Liver (tissue), 8 donors: ENCODE measurements at regions not wholly inside any gene's neighbourhood (a gene's known extent, or its start where the extent isn't known, plus 50 kb on each side); places are given as distances from the start of the nearest gene placed in this dataset.

ENCODE experiments used
- DNase-seq: peaks from one replicate; pipeline ENCODE4 v3.0.0-alpha.2; 2017; ENCODE audit warnings: low spot score
- H3K27ac ChIP-seq, 2 donors: one replicate each; pipeline ENCODE4 v1.7.0; 2013; ENCODE audit warnings: inconsistent platforms in 2 of 2, low read length in 2 of 2, control low read depth in 1 of 2, low read depth in 1 of 2, mild to moderate bottlenecking in 1 of 2
- H3K27me3 ChIP-seq, 4 donors: one replicate each; pipeline versions ENCODE4 v1.6.1 to v1.7.0; 2013; ENCODE audit warnings: low read length in 3 of 4, inconsistent platforms in 1 of 4, mild to moderate bottlenecking in 1 of 4, moderate library complexity in 1 of 4; ENCODE audit not compliant: control insufficient read depth in 4 of 4, insufficient read depth in 4 of 4
- H3K36me3 ChIP-seq, 4 donors: one replicate each; pipeline versions ENCODE4 v1.6.1 to v1.7.0; 2013; ENCODE audit warnings: low read length in 3 of 4, mild to moderate bottlenecking in 3 of 4, low read depth in 1 of 4, moderate library complexity in 1 of 4; ENCODE audit not compliant: control insufficient read depth in 4 of 4, insufficient read depth in 3 of 4
- H3K4me1 ChIP-seq, 4 donors: one replicate each; pipeline versions ENCODE4 v1.6.1 to v1.7.0; 2013; ENCODE audit warnings: low read length in 3 of 4, mild to moderate bottlenecking in 3 of 4, moderate library complexity in 1 of 4; ENCODE audit not compliant: control insufficient read depth in 4 of 4, insufficient read depth in 4 of 4
- H3K4me3 ChIP-seq, 3 donors: one replicate each; pipeline versions ENCODE4 v1.6.1 to v1.7.0; 2013; ENCODE audit warnings: low read length in 3 of 3, control low read depth in 1 of 3, low read depth in 1 of 3, mild to moderate bottlenecking in 1 of 3
- H3K9ac ChIP-seq, 2 donors: one replicate each; pipeline ENCODE4 v1.7.0; 2013; ENCODE audit warnings: low read length in 2 of 2, mild to moderate bottlenecking in 2 of 2, moderate library complexity in 2 of 2, control low read depth in 1 of 2, low read depth in 1 of 2
- H3K9me3 ChIP-seq, 4 donors: one replicate each; pipeline versions ENCODE4 v1.6.1 to v1.7.0; 2013; ENCODE audit warnings: low read length in 3 of 4; ENCODE audit not compliant: control insufficient read depth in 4 of 4
- EGR1 ChIP-seq, 2 donors: IDR thresholded peaks; 2 replicates each; pipeline ENCODE4 v1.6.1; 2016 to 2018; ENCODE audit warnings: antibody characterized with exemption in 2 of 2, low read depth in 2 of 2
- FOXA1 ChIP-seq: IDR thresholded peaks from 2 replicates; pipeline ENCODE4 v1.6.1; 2016; ENCODE audit warnings: antibody characterized with exemption
- FOXA2 ChIP-seq: IDR thresholded peaks from 2 replicates; pipeline ENCODE4 v1.6.1; 2016; ENCODE audit warnings: antibody characterized with exemption
- GABPA ChIP-seq, 2 donors: IDR thresholded peaks in 1 of 2; conservative IDR thresholded peaks in 1 of 2; 2 replicates each; pipeline ENCODE4 v1.6.1; 2016; ENCODE audit warnings: antibody characterized with exemption in 2 of 2, mild to moderate bottlenecking in 1 of 2, moderate library complexity in 1 of 2
- HNF4A ChIP-seq, 2 donors: conservative IDR thresholded peaks; 2 replicates each; pipeline ENCODE4 v1.6.1; 2016; ENCODE audit warnings: antibody characterized with exemption in 2 of 2, mild to moderate bottlenecking in 2 of 2
- HNF4G ChIP-seq: IDR thresholded peaks from 2 replicates; pipeline ENCODE4 v1.6.1; 2016; ENCODE audit warnings: antibody characterized with exemption
- JUND ChIP-seq, 2 donors: IDR thresholded peaks; 2 replicates each; pipeline ENCODE4 v1.6.1; 2016; ENCODE audit warnings: antibody characterized with exemption in 2 of 2
- NR2F2 ChIP-seq: IDR thresholded peaks from 2 replicates; pipeline ENCODE4 v1.6.1; 2016; ENCODE audit warnings: antibody characterized with exemption
- RAD21 ChIP-seq, 2 donors: IDR thresholded peaks; 2 replicates each; pipeline ENCODE4 v1.6.1; 2016; ENCODE audit warnings: antibody characterized with exemption in 2 of 2, mild to moderate bottlenecking in 2 of 2
- RXRA ChIP-seq, 2 donors: IDR thresholded peaks; 2 replicates each; pipeline ENCODE4 v1.6.1; 2017 to 2018; ENCODE audit warnings: antibody characterized with exemption in 2 of 2, mild to moderate bottlenecking in 1 of 2
- SP1 ChIP-seq: IDR thresholded peaks from 2 replicates; pipeline ENCODE4 v1.6.1; 2018; ENCODE audit warnings: antibody characterized with exemption, mild to moderate bottlenecking
- TAF1 ChIP-seq: conservative IDR thresholded peaks from 2 replicates; pipeline ENCODE4 v1.6.1; 2016; ENCODE audit warnings: antibody characterized with exemption, mild to moderate bottlenecking
- YY1 ChIP-seq: IDR thresholded peaks from 2 replicates; pipeline ENCODE4 v1.6.1; 2016; ENCODE audit warnings: antibody characterized with exemption, mild to moderate bottlenecking
- WGBS: extraction: QIAGEN DNeasy Blood & Tissue Kit; methylation state at CpG from one replicate; pipeline ENCODE4 v1.1.7; 2013; 5-methylcytosine and 5-hydroxymethylcytosine counted together
- TF ChIP-seq, protein P1 (sequence below): IDR thresholded peaks from 2 replicates; pipeline ENCODE4 v1.6.1; 2016; ENCODE audit warnings: antibody characterized with exemption, mild to moderate bottlenecking
- TF ChIP-seq, protein P2 (sequence below): IDR thresholded peaks from 2 replicates; pipeline ENCODE4 v1.6.1; 2016; ENCODE audit warnings: antibody characterized with exemption
- TF ChIP-seq, protein P3 (sequence below): fragments of 150-350 bp; IDR thresholded peaks from 2 replicates; pipeline ENCODE4 v1.5.1; 2017; ENCODE audit warnings: improper control_type of control experiment, low read depth, low read length; ENCODE audit not compliant: missing input control
- TF ChIP-seq, protein P4 (sequence below): IDR thresholded peaks from 2 replicates; pipeline ENCODE4 v1.6.1; 2016; ENCODE audit warnings: antibody characterized with exemption
- TF ChIP-seq, protein P5 (sequence below): IDR thresholded peaks from 2 replicates; pipeline ENCODE4 v1.6.1; 2016; ENCODE audit warnings: antibody characterized with exemption
- donor health status: healthy.
- donor health status: healthy.
- donor health status: healthy.
- donor health status: healthy.
- donor health status: healthy.

DNA sequence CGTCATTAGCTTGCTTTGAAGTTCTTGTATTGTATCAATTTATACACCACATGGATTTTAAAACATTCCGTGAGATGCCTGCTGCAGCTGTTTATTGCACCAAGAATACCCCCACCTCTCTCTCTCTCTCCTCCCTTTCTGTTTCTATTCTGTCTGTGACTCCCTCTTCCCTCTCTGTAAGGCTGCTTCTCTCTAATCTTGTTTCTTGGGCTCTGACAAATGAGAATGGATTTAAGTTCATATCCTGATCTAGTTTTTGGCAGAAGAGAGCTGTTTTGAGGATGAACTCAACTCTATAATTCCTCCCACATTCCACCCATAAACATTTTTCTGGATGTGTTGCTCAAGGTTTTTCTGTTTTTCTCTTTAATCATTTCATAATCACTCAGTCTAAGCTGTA lies 144.3 kb upstream of the FRY start (continued):
- TF ChIP-seq, protein P1, sequence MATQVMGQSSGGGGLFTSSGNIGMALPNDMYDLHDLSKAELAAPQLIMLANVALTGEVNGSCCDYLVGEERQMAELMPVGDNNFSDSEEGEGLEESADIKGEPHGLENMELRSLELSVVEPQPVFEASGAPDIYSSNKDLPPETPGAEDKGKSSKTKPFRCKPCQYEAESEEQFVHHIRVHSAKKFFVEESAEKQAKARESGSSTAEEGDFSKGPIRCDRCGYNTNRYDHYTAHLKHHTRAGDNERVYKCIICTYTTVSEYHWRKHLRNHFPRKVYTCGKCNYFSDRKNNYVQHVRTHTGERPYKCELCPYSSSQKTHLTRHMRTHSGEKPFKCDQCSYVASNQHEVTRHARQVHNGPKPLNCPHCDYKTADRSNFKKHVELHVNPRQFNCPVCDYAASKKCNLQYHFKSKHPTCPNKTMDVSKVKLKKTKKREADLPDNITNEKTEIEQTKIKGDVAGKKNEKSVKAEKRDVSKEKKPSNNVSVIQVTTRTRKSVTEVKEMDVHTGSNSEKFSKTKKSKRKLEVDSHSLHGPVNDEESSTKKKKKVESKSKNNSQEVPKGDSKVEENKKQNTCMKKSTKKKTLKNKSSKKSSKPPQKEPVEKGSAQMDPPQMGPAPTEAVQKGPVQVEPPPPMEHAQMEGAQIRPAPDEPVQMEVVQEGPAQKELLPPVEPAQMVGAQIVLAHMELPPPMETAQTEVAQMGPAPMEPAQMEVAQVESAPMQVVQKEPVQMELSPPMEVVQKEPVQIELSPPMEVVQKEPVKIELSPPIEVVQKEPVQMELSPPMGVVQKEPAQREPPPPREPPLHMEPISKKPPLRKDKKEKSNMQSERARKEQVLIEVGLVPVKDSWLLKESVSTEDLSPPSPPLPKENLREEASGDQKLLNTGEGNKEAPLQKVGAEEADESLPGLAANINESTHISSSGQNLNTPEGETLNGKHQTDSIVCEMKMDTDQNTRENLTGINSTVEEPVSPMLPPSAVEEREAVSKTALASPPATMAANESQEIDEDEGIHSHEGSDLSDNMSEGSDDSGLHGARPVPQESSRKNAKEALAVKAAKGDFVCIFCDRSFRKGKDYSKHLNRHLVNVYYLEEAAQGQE, result no peak

DNA sequence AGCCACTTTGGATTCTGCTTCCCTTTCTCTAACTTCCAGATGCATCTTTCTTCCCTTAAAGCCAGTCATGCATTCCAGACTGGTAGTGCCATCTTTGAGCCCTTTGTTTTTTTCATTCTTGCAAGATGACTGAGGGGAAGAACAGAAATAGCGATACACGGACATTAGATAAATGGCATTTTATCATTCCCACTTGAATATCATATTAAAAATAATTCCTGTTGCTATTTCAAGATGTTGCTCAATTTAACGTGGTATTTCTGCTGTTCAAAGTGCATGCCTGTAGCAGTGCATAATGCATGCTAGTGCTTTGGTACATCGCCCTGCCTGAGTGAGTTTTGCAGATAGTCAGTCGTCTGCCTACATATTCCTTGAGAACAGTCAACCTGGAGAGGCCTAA lies 140.6 kb upstream of the FRY start:
- Histone ChIP-seq H3K27ac (no peak overlapping the region), H3K36me3 (no peaks in the 10 kb centered on the region), H3K4me3 (no peak overlapping the region), H3K9ac (no peak overlapping the region), H3K27me3 (no peaks in the 10 kb centered on the region), H3K4me1 (no peaks in the 10 kb centered on the region), H3K9me3 (no peaks in the 10 kb centered on the region)
- TF ChIP-seq, protein P2, sequence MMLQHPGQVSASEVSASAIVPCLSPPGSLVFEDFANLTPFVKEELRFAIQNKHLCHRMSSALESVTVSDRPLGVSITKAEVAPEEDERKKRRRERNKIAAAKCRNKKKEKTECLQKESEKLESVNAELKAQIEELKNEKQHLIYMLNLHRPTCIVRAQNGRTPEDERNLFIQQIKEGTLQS, result no peak
- TF ChIP-seq JUND (IDR thresholded peaks at IDR 0.05), result no peak
- TF ChIP-seq GABPA (IDR thresholded peaks at IDR 0.05 in 1 of 2, conservative IDR thresholded peaks at IDR 0.05 in 1 of 2), result no peak
- no peak for TF ChIP-seq FOXA2
- no peak for TF ChIP-seq EGR1 (IDR thresholded peaks at IDR 0.05; ENCODE audit: low read depth in 2 of 2)
- TF ChIP-seq YY1, result no peak
- no peak for TF ChIP-seq FOXA1
- no peak for TF ChIP-seq TAF1
- TF ChIP-seq, protein P1, result no peak
- TF ChIP-seq, protein P3, sequence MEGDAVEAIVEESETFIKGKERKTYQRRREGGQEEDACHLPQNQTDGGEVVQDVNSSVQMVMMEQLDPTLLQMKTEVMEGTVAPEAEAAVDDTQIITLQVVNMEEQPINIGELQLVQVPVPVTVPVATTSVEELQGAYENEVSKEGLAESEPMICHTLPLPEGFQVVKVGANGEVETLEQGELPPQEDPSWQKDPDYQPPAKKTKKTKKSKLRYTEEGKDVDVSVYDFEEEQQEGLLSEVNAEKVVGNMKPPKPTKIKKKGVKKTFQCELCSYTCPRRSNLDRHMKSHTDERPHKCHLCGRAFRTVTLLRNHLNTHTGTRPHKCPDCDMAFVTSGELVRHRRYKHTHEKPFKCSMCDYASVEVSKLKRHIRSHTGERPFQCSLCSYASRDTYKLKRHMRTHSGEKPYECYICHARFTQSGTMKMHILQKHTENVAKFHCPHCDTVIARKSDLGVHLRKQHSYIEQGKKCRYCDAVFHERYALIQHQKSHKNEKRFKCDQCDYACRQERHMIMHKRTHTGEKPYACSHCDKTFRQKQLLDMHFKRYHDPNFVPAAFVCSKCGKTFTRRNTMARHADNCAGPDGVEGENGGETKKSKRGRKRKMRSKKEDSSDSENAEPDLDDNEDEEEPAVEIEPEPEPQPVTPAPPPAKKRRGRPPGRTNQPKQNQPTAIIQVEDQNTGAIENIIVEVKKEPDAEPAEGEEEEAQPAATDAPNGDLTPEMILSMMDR, result no peak
- no peak for TF ChIP-seq HNF4A (conservative IDR thresholded peaks at IDR 0.05)
- TF ChIP-seq SP1, result no peak
- TF ChIP-seq RXRA (IDR thresholded peaks at IDR 0.05), result no peak
- TF ChIP-seq HNF4G, result no peak
- no peak for TF ChIP-seq NR2F2
- TF ChIP-seq, protein P4, sequence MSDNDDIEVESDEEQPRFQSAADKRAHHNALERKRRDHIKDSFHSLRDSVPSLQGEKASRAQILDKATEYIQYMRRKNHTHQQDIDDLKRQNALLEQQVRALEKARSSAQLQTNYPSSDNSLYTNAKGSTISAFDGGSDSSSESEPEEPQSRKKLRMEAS, result no peak
- TF ChIP-seq RAD21 (IDR thresholded peaks at IDR 0.05), result no peak
- TF ChIP-seq, protein P5, sequence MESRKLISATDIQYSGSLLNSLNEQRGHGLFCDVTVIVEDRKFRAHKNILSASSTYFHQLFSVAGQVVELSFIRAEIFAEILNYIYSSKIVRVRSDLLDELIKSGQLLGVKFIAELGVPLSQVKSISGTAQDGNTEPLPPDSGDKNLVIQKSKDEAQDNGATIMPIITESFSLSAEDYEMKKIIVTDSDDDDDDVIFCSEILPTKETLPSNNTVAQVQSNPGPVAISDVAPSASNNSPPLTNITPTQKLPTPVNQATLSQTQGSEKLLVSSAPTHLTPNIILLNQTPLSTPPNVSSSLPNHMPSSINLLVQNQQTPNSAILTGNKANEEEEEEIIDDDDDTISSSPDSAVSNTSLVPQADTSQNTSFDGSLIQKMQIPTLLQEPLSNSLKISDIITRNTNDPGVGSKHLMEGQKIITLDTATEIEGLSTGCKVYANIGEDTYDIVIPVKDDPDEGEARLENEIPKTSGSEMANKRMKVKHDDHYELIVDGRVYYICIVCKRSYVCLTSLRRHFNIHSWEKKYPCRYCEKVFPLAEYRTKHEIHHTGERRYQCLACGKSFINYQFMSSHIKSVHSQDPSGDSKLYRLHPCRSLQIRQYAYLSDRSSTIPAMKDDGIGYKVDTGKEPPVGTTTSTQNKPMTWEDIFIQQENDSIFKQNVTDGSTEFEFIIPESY, result no peak
- WGBS, result 83% methylated on average over 5 of the region's 5 CpGs
- no peak for DNase-seq
